ENCODE measurements at regions not wholly inside any gene's neighbourhood (a gene's known extent, or its start where the extent isn't known, plus 50 kb on each side); places are given as distances from the start of the nearest gene placed in this dataset.

DNA sequence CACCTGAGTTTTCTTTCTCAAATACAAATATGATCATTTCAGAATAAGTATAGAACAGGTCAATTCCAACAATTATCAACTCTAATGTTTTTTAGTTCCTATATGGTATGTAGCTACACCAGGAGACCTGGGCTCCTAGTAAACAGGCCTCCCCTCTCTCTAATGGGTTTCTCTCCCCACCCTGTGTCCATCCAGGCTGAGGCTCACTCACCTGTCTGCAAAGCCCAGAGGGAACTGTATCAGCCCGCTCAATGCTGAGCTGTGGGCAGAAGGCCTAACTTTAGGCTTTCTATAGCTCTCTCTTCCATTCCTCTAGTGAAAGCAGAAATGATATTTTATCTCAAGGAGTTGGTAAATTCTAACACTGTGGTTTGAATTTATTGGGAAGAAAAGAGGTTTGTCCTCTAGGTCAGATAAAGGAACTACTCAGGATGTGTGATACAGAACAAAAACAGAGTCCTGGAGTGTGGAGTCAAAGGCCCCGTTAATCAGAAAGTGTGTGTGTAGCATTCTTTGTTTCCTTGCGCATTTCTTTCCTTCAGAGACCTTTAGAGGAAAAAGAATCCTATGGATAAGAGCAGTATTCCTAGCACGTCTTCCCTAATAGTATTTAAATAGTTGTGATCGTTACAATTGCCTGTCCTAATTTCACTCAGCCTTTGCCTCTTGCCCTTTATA, 408.9 kb downstream of the PYDC2 start:
- H3K27ac ChIP-seq: no peak overlapping the region
- TF ChIP-seq, protein P1, sequence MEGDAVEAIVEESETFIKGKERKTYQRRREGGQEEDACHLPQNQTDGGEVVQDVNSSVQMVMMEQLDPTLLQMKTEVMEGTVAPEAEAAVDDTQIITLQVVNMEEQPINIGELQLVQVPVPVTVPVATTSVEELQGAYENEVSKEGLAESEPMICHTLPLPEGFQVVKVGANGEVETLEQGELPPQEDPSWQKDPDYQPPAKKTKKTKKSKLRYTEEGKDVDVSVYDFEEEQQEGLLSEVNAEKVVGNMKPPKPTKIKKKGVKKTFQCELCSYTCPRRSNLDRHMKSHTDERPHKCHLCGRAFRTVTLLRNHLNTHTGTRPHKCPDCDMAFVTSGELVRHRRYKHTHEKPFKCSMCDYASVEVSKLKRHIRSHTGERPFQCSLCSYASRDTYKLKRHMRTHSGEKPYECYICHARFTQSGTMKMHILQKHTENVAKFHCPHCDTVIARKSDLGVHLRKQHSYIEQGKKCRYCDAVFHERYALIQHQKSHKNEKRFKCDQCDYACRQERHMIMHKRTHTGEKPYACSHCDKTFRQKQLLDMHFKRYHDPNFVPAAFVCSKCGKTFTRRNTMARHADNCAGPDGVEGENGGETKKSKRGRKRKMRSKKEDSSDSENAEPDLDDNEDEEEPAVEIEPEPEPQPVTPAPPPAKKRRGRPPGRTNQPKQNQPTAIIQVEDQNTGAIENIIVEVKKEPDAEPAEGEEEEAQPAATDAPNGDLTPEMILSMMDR (IDR thresholded peaks at IDR 0.05 in 4 of 5, conservative IDR thresholded peaks at IDR 0.05 in 1 of 5): no peak
- no peak for TF ChIP-seq POLR2A (IDR thresholded peaks at IDR 0.05)
- H3K36me3 ChIP-seq: no peaks in the 10 kb centered on the region
- no peaks in the 10 kb centered on the region for H3K4me1 ChIP-seq
- ATAC-seq: no peak
- no peak overlapping the region for H3K4me3 ChIP-seq
- in situ Hi-C loops (cut with MboI; ENCODE audit: low sequenced_read_pairs in 4 of 4) (no loop called here), intact Hi-C loops (cut with DNase I; ENCODE audit: low total_unique reads) (no loop called here)
- no peaks in the 10 kb centered on the region for H3K9me3 ChIP-seq
- H3K27me3 ChIP-seq: no peaks in the 10 kb centered on the region
- DNase-seq: no peak

DNA sequence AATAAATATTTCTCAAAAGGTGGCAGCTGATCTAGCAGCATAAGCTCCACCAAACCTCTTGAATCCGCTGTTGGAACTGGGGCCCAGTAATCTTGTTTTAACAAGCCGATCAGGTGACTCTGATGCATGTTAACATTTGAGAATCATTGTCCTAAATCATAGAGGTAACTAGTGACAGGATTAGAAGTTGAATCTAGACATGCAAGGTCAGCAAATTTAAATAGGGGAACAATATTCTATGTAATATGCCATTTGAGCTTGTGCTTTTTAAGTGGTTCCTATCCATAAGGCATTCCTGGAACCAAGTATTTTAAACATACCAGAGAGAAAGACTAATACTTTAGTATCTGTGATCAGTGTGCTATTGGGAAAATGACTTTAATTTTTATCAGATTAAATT, 412.8 kb downstream of the PYDC2 start:
- H3K36me3 ChIP-seq: no peaks in the 10 kb centered on the region
- TF ChIP-seq, protein P1 (IDR thresholded peaks at IDR 0.05 in 4 of 5, conservative IDR thresholded peaks at IDR 0.05 in 1 of 5): no peak
- TF ChIP-seq POLR2A (IDR thresholded peaks at IDR 0.05): no peak
- H3K4me3 ChIP-seq: no peak overlapping the region
- no peaks in the 10 kb centered on the region for H3K4me1 ChIP-seq
- DNase-seq (no peak), ATAC-seq (no peak)
- H3K27ac ChIP-seq: no peak overlapping the region
- intact Hi-C loops (cut with DNase I; ENCODE audit: low total_unique reads): no loop called here
- H3K9me3 ChIP-seq: no peaks in the 10 kb centered on the region
- H3K27me3 ChIP-seq: no peaks in the 10 kb centered on the region
- in situ Hi-C loops (cut with MboI; ENCODE audit: low sequenced_read_pairs in 4 of 4): no loop called here

- ATAC-seq (no peak), DNase-seq (no peak)
- Histone ChIP-seq H3K9me3 (no peaks in the 10 kb centered on the region), H3K4me3 (no peak overlapping the region), H3K36me3 (no peaks in the 10 kb centered on the region), H3K27me3 (no peaks in the 10 kb centered on the region), H3K4me1 (no peaks in the 10 kb centered on the region), H3K27ac (no peak overlapping the region)
- in situ Hi-C loops (cut with MboI; ENCODE audit: low sequenced_read_pairs in 4 of 4): no loop called here
- TF ChIP-seq, protein P1 (IDR thresholded peaks at IDR 0.05 in 4 of 5, conservative IDR thresholded peaks at IDR 0.05 in 1 of 5): no peak
- no peak for TF ChIP-seq POLR2A (IDR thresholded peaks at IDR 0.05)
- intact Hi-C loops (cut with DNase I; ENCODE audit: low total_unique reads): no loop called here
These were observed 421.3 kb downstream of the PYDC2 start for GRCh38 chr3:191882289-191882688.

DNA sequence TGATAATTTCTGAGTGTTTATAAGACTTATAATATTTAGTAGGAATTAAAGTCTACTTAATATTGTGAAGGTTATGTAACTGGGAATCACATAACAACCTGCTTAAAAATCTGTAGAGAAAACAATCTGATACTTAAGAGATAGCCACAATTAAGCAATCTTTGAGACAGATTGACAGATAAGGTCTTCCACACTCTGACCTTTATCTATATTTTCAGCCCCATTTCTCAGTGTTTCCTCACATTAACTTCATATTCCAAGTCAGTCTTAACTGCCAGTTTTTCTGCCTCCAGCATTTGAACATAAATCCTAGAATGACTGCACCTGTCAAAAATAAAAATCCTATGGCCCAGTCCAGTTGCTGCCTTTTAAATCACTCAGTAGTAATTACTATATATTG, 423.2 kb downstream of the PYDC2 start:
- H3K4me3 ChIP-seq: no peak overlapping the region
- H3K4me1 ChIP-seq: no peaks in the 10 kb centered on the region
- DNase-seq (no peak), ATAC-seq (no peak)
- no peaks in the 10 kb centered on the region for H3K9me3 ChIP-seq
- TF ChIP-seq POLR2A (IDR thresholded peaks at IDR 0.05): no peak
- TF ChIP-seq, protein P1 (IDR thresholded peaks at IDR 0.05 in 4 of 5, conservative IDR thresholded peaks at IDR 0.05 in 1 of 5): no peak
- H3K36me3 ChIP-seq: no peaks in the 10 kb centered on the region
- H3K27ac ChIP-seq: no peak overlapping the region
- H3K27me3 ChIP-seq: no peaks in the 10 kb centered on the region
- intact Hi-C loops (cut with DNase I; ENCODE audit: low total_unique reads): no loop called here
- in situ Hi-C loops (cut with MboI; ENCODE audit: low sequenced_read_pairs in 4 of 4): no loop called here

DNA sequence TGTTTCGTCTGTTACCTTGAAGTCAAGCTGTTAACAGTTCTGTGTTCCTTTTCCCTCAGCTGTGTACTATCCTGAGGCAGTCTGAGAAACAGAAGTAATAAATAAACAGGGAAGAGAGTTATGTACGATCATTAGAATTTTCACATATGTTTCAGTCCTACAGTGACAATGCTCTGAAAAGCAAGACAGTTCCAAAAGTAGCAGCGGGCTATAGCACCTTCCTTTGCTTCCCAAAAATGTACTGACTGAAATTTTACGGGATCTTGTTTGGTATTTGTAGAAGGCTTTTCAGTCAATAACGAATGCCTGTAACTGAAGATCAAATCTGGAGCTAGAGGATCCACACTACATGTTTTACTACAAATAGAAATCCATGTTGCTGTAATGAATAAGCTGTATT, 428.1 kb downstream of the PYDC2 start:
- Histone ChIP-seq H3K36me3 (no peaks in the 10 kb centered on the region), H3K9me3 (no peaks in the 10 kb centered on the region), H3K27me3 (no peaks in the 10 kb centered on the region), H3K27ac (no peak overlapping the region), H3K4me3 (no peak overlapping the region), H3K4me1 (no peaks in the 10 kb centered on the region)
- intact Hi-C loops (cut with DNase I; ENCODE audit: low total_unique reads) (no loop called here), in situ Hi-C loops (cut with MboI; ENCODE audit: low sequenced_read_pairs in 4 of 4) (no loop called here)
- DNase-seq: no peak
- ATAC-seq: no peak
- TF ChIP-seq POLR2A (IDR thresholded peaks at IDR 0.05): no peak
- TF ChIP-seq, protein P1 (IDR thresholded peaks at IDR 0.05 in 4 of 5, conservative IDR thresholded peaks at IDR 0.05 in 1 of 5): no peak

Measured in gastrocnemius medialis (tissue), 4 donors.